ENCODE measurements at regions not wholly inside any gene's neighbourhood (a gene's known extent, or its start where the extent isn't known, plus 50 kb on each side); places are given as distances from the start of the nearest gene placed in this dataset.

DNA sequence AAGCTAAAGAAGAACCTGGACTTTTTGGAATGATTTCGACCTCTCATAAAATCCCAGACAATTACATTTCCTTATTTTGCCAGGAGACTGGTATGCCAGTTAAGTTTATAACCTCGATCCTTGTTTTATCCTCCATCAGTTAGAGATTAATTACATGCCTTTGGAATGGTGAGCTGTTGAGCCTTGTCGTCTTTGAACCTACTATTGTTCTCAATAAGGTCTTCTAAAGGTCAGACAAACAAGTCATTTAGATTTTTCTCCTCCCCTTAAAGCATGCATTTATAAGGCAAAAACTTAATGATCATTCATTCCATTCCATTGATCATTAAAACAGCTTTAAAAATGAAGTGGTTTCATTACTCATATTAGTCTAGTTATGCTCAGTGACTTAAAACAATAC is 304.9 kb downstream of the DOCK8 start:
- TF ChIP-seq, protein P1, sequence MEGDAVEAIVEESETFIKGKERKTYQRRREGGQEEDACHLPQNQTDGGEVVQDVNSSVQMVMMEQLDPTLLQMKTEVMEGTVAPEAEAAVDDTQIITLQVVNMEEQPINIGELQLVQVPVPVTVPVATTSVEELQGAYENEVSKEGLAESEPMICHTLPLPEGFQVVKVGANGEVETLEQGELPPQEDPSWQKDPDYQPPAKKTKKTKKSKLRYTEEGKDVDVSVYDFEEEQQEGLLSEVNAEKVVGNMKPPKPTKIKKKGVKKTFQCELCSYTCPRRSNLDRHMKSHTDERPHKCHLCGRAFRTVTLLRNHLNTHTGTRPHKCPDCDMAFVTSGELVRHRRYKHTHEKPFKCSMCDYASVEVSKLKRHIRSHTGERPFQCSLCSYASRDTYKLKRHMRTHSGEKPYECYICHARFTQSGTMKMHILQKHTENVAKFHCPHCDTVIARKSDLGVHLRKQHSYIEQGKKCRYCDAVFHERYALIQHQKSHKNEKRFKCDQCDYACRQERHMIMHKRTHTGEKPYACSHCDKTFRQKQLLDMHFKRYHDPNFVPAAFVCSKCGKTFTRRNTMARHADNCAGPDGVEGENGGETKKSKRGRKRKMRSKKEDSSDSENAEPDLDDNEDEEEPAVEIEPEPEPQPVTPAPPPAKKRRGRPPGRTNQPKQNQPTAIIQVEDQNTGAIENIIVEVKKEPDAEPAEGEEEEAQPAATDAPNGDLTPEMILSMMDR (conservative IDR thresholded peaks at IDR 0.05): no peak
- no peak for TF ChIP-seq ZFX (IDR thresholded peaks at IDR 0.05)

All from C4-2B (cell line).